ENCODE measurements at regions not wholly inside any gene's neighbourhood (a gene's known extent, or its start where the extent isn't known, plus 50 kb on each side); places are given as distances from the start of the nearest gene placed in this dataset.

GRCh38 chr7:53387515-53387914, 352.1 kb downstream of the POM121L12 start:
- intact Hi-C loops (cut with micrococcal nuclease; ENCODE audit: unreplicated experiment): no loop called here
- no peak for DNase-seq
- H3K4me1 Mint-ChIP-seq (ENCODE audit: low read depth, unreplicated experiment): no peaks in the 10 kb centered on the region
- BruUV-seq (replicated peaks): no TSS peak
- no peaks in the 10 kb centered on the region for H3K36me3 Mint-ChIP-seq (ENCODE audit: insufficient read depth, unreplicated experiment)
- no peak for TF ChIP-seq CTCF (IDR thresholded peaks at IDR 0.05; ENCODE audit: unreplicated experiment)
- no peak overlapping the region for H3K4me3 Mint-ChIP-seq (ENCODE audit: low read depth, unreplicated experiment)
- H3K9me3 Mint-ChIP-seq (ENCODE audit: low read depth, unreplicated experiment): peaks cover 14% of the 10 kb centered on the region
- CTCF ChIA-PET: no interaction called here
- no peaks in the 10 kb centered on the region for H3K27me3 Mint-ChIP-seq (ENCODE audit: unreplicated experiment)
- no peak overlapping the region for H3K27ac Mint-ChIP-seq (ENCODE audit: unreplicated experiment)

- Mint-ChIP-seq H3K36me3 (ENCODE audit: insufficient read depth, unreplicated experiment) (no peaks in the 10 kb centered on the region), H3K4me1 (ENCODE audit: low read depth, unreplicated experiment) (no peaks in the 10 kb centered on the region), H3K4me3 (ENCODE audit: low read depth, unreplicated experiment) (no peak overlapping the region), H3K27ac (ENCODE audit: unreplicated experiment) (no peak overlapping the region), H3K27me3 (ENCODE audit: unreplicated experiment) (no peaks in the 10 kb centered on the region), H3K9me3 (ENCODE audit: low read depth, unreplicated experiment) (peaks cover 4% of the 10 kb centered on the region)
- CTCF ChIA-PET: no interaction called here
- no peak for DNase-seq
- no peak for TF ChIP-seq CTCF (IDR thresholded peaks at IDR 0.05; ENCODE audit: unreplicated experiment)
- BruUV-seq (replicated peaks): no TSS peak
- intact Hi-C loops (cut with micrococcal nuclease; ENCODE audit: unreplicated experiment): no loop called here
These were observed 362.5 kb downstream of the POM121L12 start for GRCh38 chr7:53397911-53398310.

GRCh38 chr7:53398566-53398965, 363.1 kb downstream of the POM121L12 start:
- Mint-ChIP-seq H3K27me3 (ENCODE audit: unreplicated experiment) (no peaks in the 10 kb centered on the region), H3K4me3 (ENCODE audit: low read depth, unreplicated experiment) (no peak overlapping the region), H3K9me3 (ENCODE audit: low read depth, unreplicated experiment) (peaks cover 4% of the 10 kb centered on the region), H3K4me1 (ENCODE audit: low read depth, unreplicated experiment) (no peaks in the 10 kb centered on the region), H3K36me3 (ENCODE audit: insufficient read depth, unreplicated experiment) (no peaks in the 10 kb centered on the region), H3K27ac (ENCODE audit: unreplicated experiment) (no peak overlapping the region)
- no peak for TF ChIP-seq CTCF (IDR thresholded peaks at IDR 0.05; ENCODE audit: unreplicated experiment)
- intact Hi-C loops (cut with micrococcal nuclease; ENCODE audit: unreplicated experiment): no loop called here
- no peak for DNase-seq
- no TSS peak for BruUV-seq (replicated peaks)
- CTCF ChIA-PET: no interaction called here

GRCh38 chr7:53413021-53413420, 377.6 kb downstream of the POM121L12 start:
- CTCF ChIA-PET: no interaction called here
- Mint-ChIP-seq H3K4me1 (ENCODE audit: low read depth, unreplicated experiment) (no peaks in the 10 kb centered on the region), H3K27ac (ENCODE audit: unreplicated experiment) (no peak overlapping the region), H3K9me3 (ENCODE audit: low read depth, unreplicated experiment) (peaks cover 26% of the 10 kb centered on the region), H3K27me3 (ENCODE audit: unreplicated experiment) (no peaks in the 10 kb centered on the region), H3K36me3 (ENCODE audit: insufficient read depth, unreplicated experiment) (no peaks in the 10 kb centered on the region), H3K4me3 (ENCODE audit: low read depth, unreplicated experiment) (no peak overlapping the region)
- no TSS peak for BruUV-seq (replicated peaks)
- TF ChIP-seq CTCF (IDR thresholded peaks at IDR 0.05; ENCODE audit: unreplicated experiment): no peak
- intact Hi-C loops (cut with micrococcal nuclease; ENCODE audit: unreplicated experiment): no loop called here
- DNase-seq: no peak

GRCh38 chr7:53415816-53416215, 380.4 kb downstream of the POM121L12 start:
- no peak overlapping the region for H3K4me3 Mint-ChIP-seq (ENCODE audit: low read depth, unreplicated experiment)

More at GRCh38 chr7:53415816-53416215, 380.4 kb downstream of the POM121L12 start:
- Mint-ChIP-seq H3K9me3 (ENCODE audit: low read depth, unreplicated experiment) (peaks cover 25% of the 10 kb centered on the region), H3K36me3 (ENCODE audit: insufficient read depth, unreplicated experiment) (no peaks in the 10 kb centered on the region), H3K27me3 (ENCODE audit: unreplicated experiment) (no peaks in the 10 kb centered on the region), H3K4me1 (ENCODE audit: low read depth, unreplicated experiment) (no peaks in the 10 kb centered on the region), H3K27ac (ENCODE audit: unreplicated experiment) (no peak overlapping the region)
- CTCF ChIA-PET: no interaction called here
- no TSS peak for BruUV-seq (replicated peaks)
- DNase-seq: no peak
- TF ChIP-seq CTCF (IDR thresholded peaks at IDR 0.05; ENCODE audit: unreplicated experiment): no peak
- intact Hi-C loops (cut with micrococcal nuclease; ENCODE audit: unreplicated experiment): no loop called here

Measured in Calu3 (cell line).